ENCODE measurements at regions not wholly inside any gene's neighbourhood (a gene's known extent, or its start where the extent isn't known, plus 50 kb on each side); places are given as distances from the start of the nearest gene placed in this dataset.

GRCh38 chrX:96361844-96362243 is 322.8 kb upstream of the DIAPH2 start:
- no peak for TF ChIP-seq CTCF (IDR thresholded peaks at IDR 0.05)
- TF ChIP-seq ZFX (IDR thresholded peaks at IDR 0.05; ENCODE audit: borderline replicate concordance), result no peak

Measured in 22Rv1 (cell line).